Natural killer cell (primary cell): ENCODE measurements at regions not wholly inside any gene's neighbourhood (a gene's known extent, or its start where the extent isn't known, plus 50 kb on each side); places are given as distances from the start of the nearest gene placed in this dataset.

Experiments
- ATAC-seq, 3 donors: fragments of 150-1000 bp in 2 of 3; fragments of 200-7000 bp in 1 of 3; cut with Tn5 transposase; 1 replicate in 1 of 3; 2 replicates in 2 of 3; pipeline ENCODE4 v1.10.0; 2021; ENCODE audit warnings: mild to moderate bottlenecking in 2 of 3, moderate library complexity in 2 of 3
- DNase-seq, 2 donors: peaks; one replicate each; pipeline versions ENCODE4 v3.0.0 to v3.0.0-alpha.2; 2013 to 2021; ENCODE audit warnings: mixed read lengths in 1 of 2
- H3K27ac ChIP-seq: one replicate; pipeline ENCODE4 v1.5.1; 2013; ENCODE audit warnings: mild to moderate bottlenecking, low read length
- H3K27me3 ChIP-seq: one replicate; pipeline ENCODE4 v1.6.1; 2013; ENCODE audit warnings: low read length; ENCODE audit not compliant: control insufficient read depth, insufficient read depth
- H3K36me3 ChIP-seq: one replicate; pipeline ENCODE4 v1.6.1; 2013; ENCODE audit warnings: low read length; ENCODE audit not compliant: control insufficient read depth, insufficient read depth
- H3K4me1 ChIP-seq: one replicate; pipeline ENCODE4 v1.6.1; 2013; ENCODE audit warnings: low read length; ENCODE audit not compliant: control insufficient read depth, insufficient read depth
- H3K4me3 ChIP-seq: one replicate; pipeline ENCODE4 v1.5.1; 2013; ENCODE audit warnings: low read length
- H3K9me3 ChIP-seq: one replicate; pipeline ENCODE4 v1.6.1; 2013; ENCODE audit warnings: low read length; ENCODE audit not compliant: control insufficient read depth, insufficient read depth
- H3K27ac Mint-ChIP-seq, 2 donors: one replicate each; pipeline ENCODE4 v1.8.0; 2022; ENCODE audit warnings: mild to moderate bottlenecking in 2 of 2, mixed read lengths in 2 of 2, moderate library complexity in 1 of 2
- H3K27me3 Mint-ChIP-seq, 2 donors: one replicate each; pipeline ENCODE4 v1.8.0; 2022; ENCODE audit warnings: low read depth in 2 of 2, mixed read lengths in 2 of 2
- H3K36me3 Mint-ChIP-seq: one replicate; pipeline ENCODE4 v1.8.0; 2022; ENCODE audit warnings: mixed read lengths
- H3K4me1 Mint-ChIP-seq, 2 donors: one replicate each; pipeline ENCODE4 v1.8.0; 2022; ENCODE audit warnings: mixed read lengths in 2 of 2
- H3K4me3 Mint-ChIP-seq: one replicate; pipeline ENCODE4 v1.8.0; 2022; ENCODE audit warnings: mild to moderate bottlenecking, moderate library complexity, mixed read lengths
- H3K9me3 Mint-ChIP-seq, 2 donors: one replicate each; pipeline ENCODE4 v1.8.0; 2022; ENCODE audit warnings: mixed read lengths in 2 of 2
- CTCF ChIP-seq: fragments of 200-600 bp; IDR thresholded peaks from one replicate; pipeline ENCODE4 v1.8.0; 2022; ENCODE audit warnings: antibody characterized with exemption
- WGBS: methylation state at CpG from one replicate; pipeline ENCODE4 v1.1.7; 2013; ENCODE audit warnings: missing lambda C conversion rate; ENCODE audit not compliant: insufficient coverage; 5-methylcytosine and 5-hydroxymethylcytosine counted together
- intact Hi-C: fragments of 100-400 bp; cut with micrococcal nuclease; formaldehyde crosslinking; loops from one replicate; pipeline ENCODE4 v1.14.2; 2022

- DNase-seq (no peak), ATAC-seq (no peak)
- H3K27me3 Mint-ChIP-seq, result no peaks in the 10 kb centered on the region
- no peaks in the 10 kb centered on the region for H3K36me3 ChIP-seq
- no peak overlapping the region for H3K27ac Mint-ChIP-seq
- H3K4me1 ChIP-seq, result no peaks in the 10 kb centered on the region
- WGBS, result 83% methylated on average over 6 of the region's 6 CpGs
- H3K36me3 Mint-ChIP-seq, result no peaks in the 10 kb centered on the region
- H3K4me1 Mint-ChIP-seq, result no peaks in the 10 kb centered on the region
- H3K4me3 ChIP-seq, result no peak overlapping the region
- no peak for TF ChIP-seq CTCF
- H3K9me3 ChIP-seq, result no peaks in the 10 kb centered on the region
- no peak overlapping the region for H3K27ac ChIP-seq
- intact Hi-C loops, result no loop called here
- H3K9me3 Mint-ChIP-seq, result peaks cover 0 to 4% of the 10 kb centered on the region in 2 donors
- H3K27me3 ChIP-seq, result no peaks in the 10 kb centered on the region
- H3K4me3 Mint-ChIP-seq, result no peak overlapping the region
Measured at GRCh38 chr13:72194523-72194922, 327.5 kb upstream of the DACH1 start.

GRCh38 chr13:72186730-72187422 is 319.9 kb upstream of the DACH1 start:
- Histone ChIP-seq H3K9me3 (no peaks in the 10 kb centered on the region), H3K27ac (no peak overlapping the region), H3K27me3 (no peaks in the 10 kb centered on the region), H3K36me3 (no peaks in the 10 kb centered on the region), H3K4me3 (no peak overlapping the region), H3K4me1 (no peaks in the 10 kb centered on the region)
- Mint-ChIP-seq H3K4me1 (no peaks in the 10 kb centered on the region), H3K36me3 (no peaks in the 10 kb centered on the region), H3K27me3 (no peaks in the 10 kb centered on the region), H3K27ac (no peak overlapping the region), H3K9me3 (peaks cover 11 to 14% of the 10 kb centered on the region in 2 donors), H3K4me3 (no peak overlapping the region)
- no peak for TF ChIP-seq CTCF
- ATAC-seq (no peak), DNase-seq (no peak)
- 79% methylated on average over 4 of the region's 7 CpGs for WGBS
- intact Hi-C loops, result no loop called here

- peaks cover 1% of the 10 kb centered on the region for H3K9me3 ChIP-seq
- Mint-ChIP-seq H3K9me3 (peaks cover 11 to 14% of the 10 kb centered on the region in 2 donors), H3K36me3 (no peaks in the 10 kb centered on the region), H3K4me3 (no peak overlapping the region), H3K27me3 (no peaks in the 10 kb centered on the region), H3K4me1 (no peaks in the 10 kb centered on the region), H3K27ac (no peak overlapping the region)
- intact Hi-C loops, result no loop called here
- no peak overlapping the region for H3K4me3 ChIP-seq
- no peaks in the 10 kb centered on the region for H3K4me1 ChIP-seq
- ATAC-seq, result no peak
- H3K27me3 ChIP-seq, result no peaks in the 10 kb centered on the region
- H3K36me3 ChIP-seq, result no peaks in the 10 kb centered on the region
- TF ChIP-seq CTCF, result no peak
- no peak for DNase-seq
- H3K27ac ChIP-seq, result no peak overlapping the region
Measured at GRCh38 chr13:72185776-72186175, 318.8 kb upstream of the DACH1 start.

GRCh38 chr13:72181661-72182060 is 314.7 kb upstream of the DACH1 start:
- H3K4me1 Mint-ChIP-seq, result no peaks in the 10 kb centered on the region
- H3K36me3 Mint-ChIP-seq, result peaks cover 13% of the 10 kb centered on the region
- H3K27ac ChIP-seq, result no peak overlapping the region
- no peaks in the 10 kb centered on the region for H3K27me3 ChIP-seq
- peaks cover 5% of the 10 kb centered on the region for H3K9me3 ChIP-seq
- TF ChIP-seq CTCF, result no peak
- no peaks in the 10 kb centered on the region for H3K27me3 Mint-ChIP-seq
- ATAC-seq, result no peak
- intact Hi-C loops, result no loop called here
- H3K4me3 Mint-ChIP-seq, result no peak overlapping the region
- no peak overlapping the region for H3K27ac Mint-ChIP-seq
- no peak overlapping the region for H3K4me3 ChIP-seq
- DNase-seq, result no peak
- H3K4me1 ChIP-seq, result no peaks in the 10 kb centered on the region
- peaks cover 5 to 12% of the 10 kb centered on the region in 2 donors for H3K9me3 Mint-ChIP-seq
- 83% methylated on average over 1 of the region's 2 CpGs for WGBS
- H3K36me3 ChIP-seq, result no peaks in the 10 kb centered on the region
